A549 (cell line): ENCODE measurements at regions not wholly inside any gene's neighbourhood (a gene's known extent, or its start where the extent isn't known, plus 50 kb on each side); places are given as distances from the start of the nearest gene placed in this dataset.
A peak's percentile ranks its signal among the peaks of the same experiment; 100 is the strongest.

ENCODE experiments used
- ATAC-seq, 2 experiments: fragments of 200-7000 bp in 1 of 2; fragments of >200 bp in 1 of 2; cut with Nextera tagmentation in 1 of 2; cut with Tn5 transposase in 1 of 2; 3 replicates each; pipeline versions ENCODE4 v1.8.0 to v1.9.1; 2018 to 2020; ENCODE audit warnings: mild to moderate bottlenecking in 1 of 2, moderate library complexity in 1 of 2
- CTCF ChIA-PET: fragments of 300-600 bp; sonication (Branson Sonifier 250); formaldehyde crosslinking; extraction: SDS; loops from one replicate; lab custom pipeline; 2021; ENCODE audit warnings: antibody characterized with exemption, inconsistent platforms; lab: Yijun Ruan, JAX
- POLR2A ChIA-PET: fragments of 350-600 bp; formaldehyde crosslinking; extraction: SDS; loops from one replicate; lab custom pipeline; 2021; ENCODE audit warnings: antibody characterized with exemption, inconsistent platforms; lab: Yijun Ruan, JAX
- DNase-seq, 2 experiments: peaks; one replicate each; pipeline versions ENCODE4 v3.0.0 to v3.0.0-alpha.2; 2011 to 2016; ENCODE audit warnings: low read depth in 1 of 2, low spot score in 1 of 2
- FAIRE-seq: peaks from 2 replicates; lab custom pipeline; 2011; peaks lifted over from hg19 to GRCh38; lab: Jason Lieb, UNC
- H3K27ac ChIP-seq, 2 experiments: fragments of >200 bp; sonication (Bioruptor Twin); formaldehyde crosslinking; 3 replicates each; pipeline ENCODE4 v1.5.1; 2016 to 2017
- H3K4me1 ChIP-seq: fragments of >200 bp; sonication (Bioruptor Twin); formaldehyde crosslinking; 3 replicates; pipeline ENCODE4 v1.6.1; 2016
- H3K4me2 ChIP-seq: fragments of >200 bp; sonication (Bioruptor Twin); formaldehyde crosslinking; 3 replicates; pipeline ENCODE4 v1.6.1; 2016
- H3K4me3 ChIP-seq: fragments of >200 bp; sonication (Bioruptor Twin); formaldehyde crosslinking; 3 replicates; pipeline ENCODE4 v1.5.1; 2016
- H3K9me3 ChIP-seq: fragments of >200 bp; sonication (Bioruptor Twin); formaldehyde crosslinking; 3 replicates; pipeline ENCODE4 v1.6.1; 2016
- CBX8 ChIP-seq: fragments of 200-600 bp; sonication (generic); IDR thresholded peaks from 2 replicates; pipeline ENCODE4 v1.6.1; 2016
- CEBPB ChIP-seq, 2 experiments: fragments of >200 bp in 1 of 2; sonication (Bioruptor Twin) in 1 of 2; formaldehyde crosslinking in 1 of 2; IDR thresholded peaks; 2 replicates each; pipeline ENCODE4 v1.6.1; 2012 to 2016
- EHF ChIP-seq: fragments of 250-450 bp; sonication (Bioruptor Pico); IDR thresholded peaks from 2 replicates; pipeline ENCODE4 v1.5.0; 2020; ENCODE audit warnings: mild to moderate bottlenecking
- FOSB ChIP-seq: fragments of 250-450 bp; sonication (Bioruptor Pico); IDR thresholded peaks from 2 replicates; pipeline ENCODE4 v1.5.0; 2020; ENCODE audit warnings: mild to moderate bottlenecking, moderate library complexity
- FOXS1 ChIP-seq: fragments of 250-450 bp; sonication (Bioruptor Pico); IDR thresholded peaks from 2 replicates; pipeline ENCODE4 v1.5.0; 2020; ENCODE audit warnings: mild to moderate bottlenecking, moderate library complexity
- HEYL ChIP-seq: fragments of 250-450 bp; sonication (Bioruptor Pico); IDR thresholded peaks from 2 replicates; pipeline ENCODE4 v1.8.0; 2021; ENCODE audit warnings: mild to moderate bottlenecking, moderate library complexity
- HOXB13 ChIP-seq: fragments of 250-450 bp; sonication (Bioruptor Pico); IDR thresholded peaks from 2 replicates; pipeline ENCODE4 v1.5.0; 2020; ENCODE audit warnings: low read depth, mild to moderate bottlenecking, moderate library complexity
- JUN ChIP-seq, 2 experiments: fragments of >200 bp; sonication (Bioruptor Twin); formaldehyde crosslinking; IDR thresholded peaks; 2 replicates in 1 of 2; 3 replicates in 1 of 2; pipeline ENCODE4 v1.6.1; 2016 to 2017
- KDM5A ChIP-seq: fragments of 200-600 bp; sonication (generic); IDR thresholded peaks from 2 replicates; pipeline ENCODE4 v1.6.1; 2016; ENCODE audit warnings: antibody characterized with exemption, mild to moderate bottlenecking
- MAZ ChIP-seq: fragments of 150-350 bp; IDR thresholded peaks from 2 replicates; pipeline ENCODE4 v1.6.1; 2014; ENCODE audit warnings: antibody characterized with exemption, low read depth, low read length, borderline replicate concordance
- MYC ChIP-seq: IDR thresholded peaks from 2 replicates; pipeline ENCODE4 v1.6.1; 2012; ENCODE audit warnings: mild to moderate bottlenecking, inconsistent platforms, low read length, improper control_type of control experiment, borderline replicate concordance
- POLR2A ChIP-seq: IDR thresholded peaks from 2 replicates; pipeline ENCODE4 v1.6.1; 2012; ENCODE audit warnings: mild to moderate bottlenecking, low read length
- POLR2AphosphoS2 ChIP-seq: conservative IDR thresholded peaks from 2 replicates; pipeline ENCODE4 v1.6.1; 2012; ENCODE audit warnings: low read length, improper control_type of control experiment, inconsistent platforms
- RAD21 ChIP-seq, 2 experiments: fragments of >200 bp in 1 of 2; sonication (Bioruptor Twin) in 1 of 2; formaldehyde crosslinking in 1 of 2; IDR thresholded peaks in 1 of 2; conservative IDR thresholded peaks in 1 of 2; 2 replicates in 1 of 2; 3 replicates in 1 of 2; pipeline ENCODE4 v1.6.1; 2012 to 2018; ENCODE audit warnings: inconsistent platforms in 1 of 2
- RFX5 ChIP-seq: fragments of 450-650 bp; IDR thresholded peaks from 2 replicates; pipeline ENCODE4 v1.7.1; 2014; ENCODE audit warnings: antibody characterized with exemption, mild to moderate bottlenecking, moderate library complexity
- ZSCAN20 ChIP-seq: fragments of 250-450 bp; sonication (Bioruptor Pico); IDR thresholded peaks from 2 replicates; pipeline ENCODE4 v1.8.0; 2022; ENCODE audit warnings: mild to moderate bottlenecking, moderate library complexity
- WGBS: methylation state at CpG from one replicate; pipeline ENCODE4 v1.1.6; 2017; ENCODE audit errors: missing lambda C conversion rate; 5-methylcytosine and 5-hydroxymethylcytosine counted together
- TF ChIP-seq, protein P1 (sequence below): IDR thresholded peaks from 2 replicates; pipeline ENCODE4 v1.6.1; 2012
- TF ChIP-seq, protein P2 (sequence below): fragments of 450-650 bp; IDR thresholded peaks from 2 replicates; pipeline ENCODE4 v1.6.1; 2014; ENCODE audit warnings: antibody characterized with exemption

DNA sequence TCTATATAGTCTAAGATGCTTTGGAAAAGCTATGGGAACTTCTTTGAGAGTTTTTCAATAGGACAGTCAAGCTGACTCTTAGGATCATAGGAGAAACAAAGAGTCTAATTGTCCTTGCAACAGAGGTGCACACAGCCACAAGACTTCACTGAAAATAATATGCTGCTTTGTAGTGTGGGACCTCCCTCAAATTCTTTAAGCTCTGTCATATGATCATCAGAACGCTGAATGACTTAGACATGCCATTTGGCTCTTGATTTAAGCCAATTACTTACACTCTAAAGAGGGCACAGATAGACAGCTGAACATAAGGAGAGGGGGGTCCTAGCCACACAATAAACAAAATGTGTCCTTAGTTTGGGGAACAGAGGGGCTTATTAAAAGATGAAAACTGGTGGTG lies 818.7 kb upstream of the GJE1 start:
- FAIRE-seq, result no peak
- WGBS, result 94% methylated on average over 1 of the region's 1 CpG
- POLR2A ChIA-PET, result no interaction called here

DNA sequence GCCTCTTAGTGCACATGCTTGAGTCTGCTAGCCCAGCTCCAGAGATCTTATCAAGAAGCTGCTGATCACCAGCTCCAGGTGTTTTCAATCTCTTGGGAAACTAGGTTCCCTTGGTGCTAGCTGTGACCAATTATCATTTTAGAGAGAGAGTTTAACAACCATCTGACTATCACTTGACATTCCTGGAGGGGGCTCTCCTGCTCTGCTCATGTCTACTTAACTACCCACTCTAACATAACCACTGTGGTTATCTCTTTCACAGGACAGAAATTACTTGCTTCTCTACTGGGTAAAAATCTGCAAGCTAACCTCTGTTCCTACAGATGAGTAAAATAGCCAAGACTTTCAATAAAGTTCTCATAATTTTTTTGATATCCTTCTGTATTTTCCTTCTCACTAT lies 823.4 kb upstream of the GJE1 start:
- no peak for DNase-seq
- H3K4me1 ChIP-seq, result no peaks in the 10 kb centered on the region
- H3K4me2 ChIP-seq, result no peak overlapping the region
- no peak overlapping the region for H3K4me3 ChIP-seq
- CTCF ChIA-PET, result no interaction called here
- TF ChIP-seq RAD21 (conservative IDR thresholded peaks at IDR 0.05 in 1 of 2, IDR thresholded peaks at IDR 0.05 in 1 of 2) (peak in 1 of 2 experiments; percentile 26; a peak in 1 of 5 replicates), RFX5 (no peak)
- no peaks in the 10 kb centered on the region for H3K9me3 ChIP-seq
- no peak overlapping the region for H3K27ac ChIP-seq
- no peak for ATAC-seq
- FAIRE-seq, result no peak
- POLR2A ChIA-PET, result no interaction called here

More for the DNA sequence above, 818.7 kb upstream of the GJE1 start:
- CTCF ChIA-PET, result no interaction called here
- TF ChIP-seq, protein P1, sequence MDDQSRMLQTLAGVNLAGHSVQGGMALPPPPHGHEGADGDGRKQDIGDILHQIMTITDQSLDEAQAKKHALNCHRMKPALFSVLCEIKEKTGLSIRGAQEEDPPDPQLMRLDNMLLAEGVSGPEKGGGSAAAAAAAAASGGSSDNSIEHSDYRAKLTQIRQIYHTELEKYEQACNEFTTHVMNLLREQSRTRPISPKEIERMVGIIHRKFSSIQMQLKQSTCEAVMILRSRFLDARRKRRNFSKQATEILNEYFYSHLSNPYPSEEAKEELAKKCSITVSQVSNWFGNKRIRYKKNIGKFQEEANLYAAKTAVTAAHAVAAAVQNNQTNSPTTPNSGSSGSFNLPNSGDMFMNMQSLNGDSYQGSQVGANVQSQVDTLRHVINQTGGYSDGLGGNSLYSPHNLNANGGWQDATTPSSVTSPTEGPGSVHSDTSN, result no peak
- no peak for TF ChIP-seq MYC
- no peak for TF ChIP-seq EHF
- no peak for TF ChIP-seq JUN (IDR thresholded peaks at IDR 0.05)
- TF ChIP-seq, protein P2, sequence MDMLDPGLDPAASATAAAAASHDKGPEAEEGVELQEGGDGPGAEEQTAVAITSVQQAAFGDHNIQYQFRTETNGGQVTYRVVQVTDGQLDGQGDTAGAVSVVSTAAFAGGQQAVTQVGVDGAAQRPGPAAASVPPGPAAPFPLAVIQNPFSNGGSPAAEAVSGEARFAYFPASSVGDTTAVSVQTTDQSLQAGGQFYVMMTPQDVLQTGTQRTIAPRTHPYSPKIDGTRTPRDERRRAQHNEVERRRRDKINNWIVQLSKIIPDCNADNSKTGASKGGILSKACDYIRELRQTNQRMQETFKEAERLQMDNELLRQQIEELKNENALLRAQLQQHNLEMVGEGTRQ, result no peak
- no peak for TF ChIP-seq HEYL (CRISPR knock-in tag)
- no peak for TF ChIP-seq FOXS1 (CRISPR knock-in tag)
- no peak for TF ChIP-seq CBX8
- TF ChIP-seq MAZ, result no peak
- no peak for TF ChIP-seq ZSCAN20 (CRISPR knock-in tag)
- Histone ChIP-seq H3K27ac (no peak overlapping the region), H3K4me2 (no peak overlapping the region), H3K4me3 (no peak overlapping the region), H3K4me1 (no peaks in the 10 kb centered on the region), H3K9me3 (no peaks in the 10 kb centered on the region)
- DNase-seq (no peak), ATAC-seq (no peak)

DNA sequence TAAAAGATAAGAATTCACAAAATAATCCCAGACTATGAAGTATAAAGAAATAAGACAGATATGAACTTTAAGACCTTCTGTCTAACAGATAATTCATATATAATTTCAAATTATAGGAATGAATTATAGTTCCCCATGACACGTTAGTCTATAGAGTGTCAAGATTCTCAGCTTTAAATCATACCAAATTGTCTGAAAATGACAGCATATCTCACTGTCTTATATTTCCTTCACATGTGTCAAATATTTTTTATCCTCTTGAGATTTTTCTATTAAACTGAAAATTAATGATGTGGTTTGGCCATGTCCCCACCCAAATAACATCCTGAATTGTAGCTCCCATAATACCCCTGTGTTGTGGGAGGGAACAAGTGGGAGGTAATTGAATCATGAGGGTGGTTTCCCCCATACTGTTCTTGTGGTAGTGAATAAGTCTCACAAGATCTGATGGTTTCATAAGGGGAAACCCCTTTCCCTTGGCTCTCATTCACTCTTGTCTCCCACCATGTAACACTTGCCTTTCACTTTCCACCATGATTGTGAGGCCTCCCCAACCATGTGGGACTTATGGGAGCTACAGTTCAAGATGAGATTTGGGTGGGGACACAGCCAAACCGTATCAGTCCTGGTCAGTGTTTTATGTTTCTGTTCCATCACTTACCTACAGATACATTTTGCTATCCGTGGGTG lies 825.3 kb upstream of the GJE1 start:
- no peaks in the 10 kb centered on the region for H3K4me1 ChIP-seq
- CTCF ChIA-PET, result no interaction called here
- no peak overlapping the region for H3K27ac ChIP-seq
- ATAC-seq (no peak), DNase-seq (no peak)
- H3K4me3 ChIP-seq, result no peak overlapping the region
- no peaks in the 10 kb centered on the region for H3K9me3 ChIP-seq
- POLR2A ChIA-PET, result no interaction called here
- TF ChIP-seq KDM5A (no peak), POLR2A (no peak), FOSB (no peak), CEBPB (IDR thresholded peaks at IDR 0.05) (no peak)
- TF ChIP-seq, all 56 proteins: peak for 0
- 70% methylated on average over 3 of the region's 3 CpGs for WGBS
- H3K4me2 ChIP-seq, result no peak overlapping the region
- no peak for FAIRE-seq

DNA sequence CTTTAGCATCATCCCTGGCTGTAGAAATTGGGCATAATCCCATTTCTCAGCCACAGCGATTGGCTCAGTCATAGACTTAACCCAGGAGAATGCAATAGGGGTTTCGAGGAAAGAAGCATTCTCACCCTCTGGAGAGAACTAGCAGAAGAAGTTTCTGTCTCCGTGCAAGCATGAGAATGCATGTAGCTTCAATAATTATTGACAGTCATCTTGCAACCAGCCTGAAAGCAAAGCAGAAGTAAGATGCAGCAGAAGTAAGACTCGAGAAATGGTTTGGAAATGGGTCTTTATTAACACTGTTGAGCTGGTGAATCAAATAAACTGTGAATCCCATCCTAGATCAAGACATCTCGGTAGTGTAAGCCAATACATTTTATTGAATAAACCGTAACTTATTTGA lies 828.8 kb upstream of the GJE1 start:
- no peaks in the 10 kb centered on the region for H3K4me1 ChIP-seq
- no peak overlapping the region for H3K4me2 ChIP-seq
- no peak overlapping the region for H3K27ac ChIP-seq
- TF ChIP-seq HOXB13 (CRISPR knock-in tag), result no peak
- H3K9me3 ChIP-seq, result no peaks in the 10 kb centered on the region
- FAIRE-seq (no peak), ATAC-seq (no peak), DNase-seq (no peak)
- H3K4me3 ChIP-seq, result no peak overlapping the region
- WGBS, result 71% methylated on average over 6 of the region's 6 CpGs
- ChIA-PET CTCF (no interaction called here), POLR2A (no interaction called here)

DNA sequence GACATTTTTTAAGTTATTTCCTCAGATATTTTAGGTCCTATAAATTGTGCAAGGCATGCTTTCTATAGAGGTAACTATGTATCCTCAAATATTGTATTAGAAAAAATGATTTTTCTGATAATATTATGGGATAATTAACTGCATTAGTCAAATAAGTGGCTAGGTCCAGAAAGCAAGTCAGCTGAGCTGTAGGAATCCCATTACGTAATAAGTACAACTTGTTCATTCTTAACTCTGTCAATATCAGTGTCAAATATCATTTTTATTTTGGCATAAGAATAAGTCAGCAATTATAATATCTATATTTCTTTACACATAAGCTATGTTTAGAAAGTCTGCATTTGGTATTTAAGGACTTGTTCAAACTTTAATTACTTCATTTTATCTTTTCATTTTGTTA lies 830.9 kb upstream of the GJE1 start:
- no peak overlapping the region for H3K4me3 ChIP-seq
- no peak overlapping the region for H3K4me2 ChIP-seq
- POLR2A ChIA-PET, result no interaction called here
- DNase-seq, result no peak
- no peaks in the 10 kb centered on the region for H3K4me1 ChIP-seq
- H3K9me3 ChIP-seq, result no peaks in the 10 kb centered on the region
- ATAC-seq, result no peak
- CTCF ChIA-PET, result no interaction called here
- no peak for FAIRE-seq
- no peak overlapping the region for H3K27ac ChIP-seq
- 90% methylated on average over 1 of the region's 1 CpG for WGBS
- TF ChIP-seq POLR2AphosphoS2, result no peak
